Activated T-cell treated with anti-CD3 and anti-CD28 coated beads, Interleukin-2, amount 50 U/mL, for 72 hours (primary cell): ENCODE measurements at regions not wholly inside any gene's neighbourhood (a gene's known extent, or its start where the extent isn't known, plus 50 kb on each side); places are given as distances from the start of the nearest gene placed in this dataset.

ENCODE experiments used
- ATAC-seq, 2 donors: fragments of 150-1000 bp; cut with Tn5 transposase; replicated peaks in 1 of 2; 2 replicates each; pipeline ENCODE4 v1.10.0; 2021; ENCODE audit warnings: moderate library complexity in 2 of 2, mild to moderate bottlenecking in 1 of 2
- DNase-seq, 2 donors: peaks; one replicate each; pipeline ENCODE4 v3.0.0; 2021 to 2022; ENCODE audit warnings: mixed read lengths in 1 of 2
- H3K27ac Mint-ChIP-seq: one replicate; pipeline ENCODE4 v1.8.0; 2022; ENCODE audit warnings: mild to moderate bottlenecking, moderate library complexity, mixed read lengths
- H3K27me3 Mint-ChIP-seq: one replicate; pipeline ENCODE4 v1.8.0; 2022; ENCODE audit warnings: low read depth, mixed read lengths
- H3K36me3 Mint-ChIP-seq, 2 donors: one replicate each; pipeline ENCODE4 v1.8.0; 2022; ENCODE audit warnings: mixed read lengths in 2 of 2, mild to moderate bottlenecking in 1 of 2; ENCODE audit not compliant: insufficient read depth in 2 of 2
- H3K4me1 Mint-ChIP-seq: one replicate; pipeline ENCODE4 v1.8.0; 2022; ENCODE audit warnings: low read depth, mixed read lengths
- H3K4me3 Mint-ChIP-seq, 2 donors: one replicate each; pipeline ENCODE4 v1.8.0; 2022; ENCODE audit warnings: mild to moderate bottlenecking in 2 of 2, mixed read lengths in 2 of 2, moderate library complexity in 2 of 2
- H3K9me3 Mint-ChIP-seq, 2 donors: one replicate each; pipeline ENCODE4 v1.8.0; 2022; ENCODE audit warnings: mixed read lengths in 2 of 2

GRCh38 chr5:164597293-164597900 is 1092.0 kb downstream of the MAT2B start:
- DNase-seq (no peak), ATAC-seq (no peak)
- Mint-ChIP-seq H3K27ac (no peak overlapping the region), H3K4me1 (no peaks in the 10 kb centered on the region), H3K4me3 (no peak overlapping the region), H3K36me3 (no peaks in the 10 kb centered on the region), H3K27me3 (no peaks in the 10 kb centered on the region), H3K9me3 (peaks cover 4% of the 10 kb centered on the region in 2 donors)

DNA sequence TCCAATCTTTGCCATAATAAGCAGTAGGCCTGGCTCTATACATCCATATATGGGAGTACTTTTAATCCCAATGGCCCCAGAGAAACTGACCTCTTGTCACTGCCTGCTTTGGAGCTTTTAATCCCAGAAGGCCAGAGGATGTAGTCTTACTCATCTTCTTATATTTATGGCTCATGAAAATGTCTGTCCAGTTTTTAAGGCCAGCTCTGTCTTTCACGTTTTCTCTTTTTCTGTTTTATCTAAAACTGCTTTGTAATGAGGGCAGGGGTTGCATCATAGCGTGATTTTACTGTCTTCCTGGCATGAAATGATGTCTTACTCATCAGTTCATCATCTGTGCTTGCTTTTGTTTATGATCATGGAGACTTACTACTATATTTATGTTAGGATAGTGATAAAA is 1094.9 kb downstream of the MAT2B start:
- peaks cover 4% of the 10 kb centered on the region in 2 donors for H3K9me3 Mint-ChIP-seq
- no peak overlapping the region for H3K4me3 Mint-ChIP-seq
- H3K27me3 Mint-ChIP-seq, result no peaks in the 10 kb centered on the region
- ATAC-seq (no peak), DNase-seq (no peak)
- no peaks in the 10 kb centered on the region for H3K36me3 Mint-ChIP-seq
- no peak overlapping the region for H3K27ac Mint-ChIP-seq
- H3K4me1 Mint-ChIP-seq, result no peaks in the 10 kb centered on the region

DNA sequence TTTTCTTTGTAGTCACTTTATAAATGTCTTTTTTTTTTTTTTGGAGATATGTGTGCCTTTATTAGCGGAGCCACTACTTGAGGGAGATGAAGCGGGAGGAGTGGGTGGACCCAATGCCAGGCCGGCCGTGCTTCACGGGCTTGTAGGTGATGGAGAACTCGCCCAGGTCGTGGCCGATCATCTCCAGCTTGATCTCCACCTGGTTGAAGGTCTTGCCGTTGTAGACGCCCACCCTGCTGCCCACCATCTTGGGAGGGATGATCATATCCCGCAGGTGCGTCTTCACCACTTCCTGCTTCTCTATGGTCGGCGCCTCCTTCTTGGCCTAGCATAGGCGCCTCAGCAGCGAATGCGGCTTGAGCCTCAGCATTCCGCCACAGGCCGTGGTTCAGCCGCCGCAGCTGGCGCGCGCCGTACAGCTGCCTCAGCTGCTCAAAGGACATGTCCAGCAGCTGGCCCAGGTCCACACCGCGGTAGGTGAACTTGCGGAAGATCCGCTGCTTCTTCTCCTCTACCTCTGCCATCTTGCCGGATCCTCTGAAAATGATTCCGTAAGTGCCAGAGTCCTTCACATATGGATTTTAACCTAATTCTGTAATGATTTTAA is 1095.6 kb downstream of the MAT2B start:
- H3K27ac Mint-ChIP-seq, result no peak overlapping the region

GRCh38 chr5:164608507-164608906 is 1103.1 kb downstream of the MAT2B start:
- H3K4me1 Mint-ChIP-seq, result no peaks in the 10 kb centered on the region
- DNase-seq (no peak), ATAC-seq (no peak)
- H3K36me3 Mint-ChIP-seq, result no peaks in the 10 kb centered on the region
- H3K27ac Mint-ChIP-seq, result no peak overlapping the region
- H3K27me3 Mint-ChIP-seq, result no peaks in the 10 kb centered on the region
- peaks cover 4 to 9% of the 10 kb centered on the region in 2 donors for H3K9me3 Mint-ChIP-seq
- H3K4me3 Mint-ChIP-seq, result no peak overlapping the region

More for the DNA sequence above, 1095.6 kb downstream of the MAT2B start:
- ATAC-seq (no peak), DNase-seq (no peak)
- Mint-ChIP-seq H3K27me3 (no peaks in the 10 kb centered on the region), H3K4me3 (no peak overlapping the region), H3K36me3 (no peaks in the 10 kb centered on the region), H3K4me1 (no peaks in the 10 kb centered on the region), H3K9me3 (peaks cover 4% of the 10 kb centered on the region in 2 donors)

GRCh38 chr5:164610374-164610773 is 1105.0 kb downstream of the MAT2B start:
- Mint-ChIP-seq H3K27me3 (no peaks in the 10 kb centered on the region), H3K27ac (no peak overlapping the region), H3K36me3 (no peaks in the 10 kb centered on the region), H3K4me3 (no peak overlapping the region), H3K4me1 (no peaks in the 10 kb centered on the region), H3K9me3 (peaks cover 4 to 9% of the 10 kb centered on the region in 2 donors)
- no peak for ATAC-seq
- DNase-seq, result no peak

GRCh38 chr5:164614707-164615106 is 1109.3 kb downstream of the MAT2B start:
- Mint-ChIP-seq H3K27me3 (no peaks in the 10 kb centered on the region), H3K4me1 (no peaks in the 10 kb centered on the region), H3K9me3 (peaks cover 9% of the 10 kb centered on the region in 2 donors), H3K27ac (no peak overlapping the region), H3K4me3 (no peak overlapping the region), H3K36me3 (no peaks in the 10 kb centered on the region)
- DNase-seq, result no peak
- ATAC-seq, result no peak

DNA sequence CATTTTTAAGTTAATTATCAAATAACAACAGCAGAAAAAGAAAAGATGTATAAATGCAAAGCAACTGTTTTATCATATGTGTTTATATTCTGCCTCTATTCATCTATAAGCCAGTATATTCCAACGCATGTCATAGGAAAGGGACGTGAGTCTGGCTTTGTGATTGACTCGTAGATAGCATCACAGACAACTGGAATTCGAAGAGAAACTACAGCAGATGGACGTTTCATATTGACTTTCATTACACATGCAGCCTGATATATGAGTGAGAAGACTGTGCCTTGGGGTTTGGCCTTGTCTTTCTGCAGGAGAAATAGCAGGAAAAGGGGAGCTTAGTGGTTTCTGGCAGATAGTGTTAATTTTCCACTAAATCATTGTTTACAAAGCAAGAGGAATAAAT is 1111.9 kb downstream of the MAT2B start:
- H3K4me3 Mint-ChIP-seq, result no peak overlapping the region
- H3K36me3 Mint-ChIP-seq, result no peaks in the 10 kb centered on the region
- no peak overlapping the region for H3K27ac Mint-ChIP-seq
- no peaks in the 10 kb centered on the region for H3K27me3 Mint-ChIP-seq
- ATAC-seq (no peak), DNase-seq (no peak)
- H3K4me1 Mint-ChIP-seq, result no peaks in the 10 kb centered on the region
- peaks cover 9 to 13% of the 10 kb centered on the region in 2 donors for H3K9me3 Mint-ChIP-seq

- peaks cover 7 to 11% of the 10 kb centered on the region in 2 donors for H3K9me3 Mint-ChIP-seq
- no peak overlapping the region for H3K4me3 Mint-ChIP-seq
- no peak overlapping the region for H3K27ac Mint-ChIP-seq
- ATAC-seq (no peak), DNase-seq (no peak)
- H3K27me3 Mint-ChIP-seq, result no peaks in the 10 kb centered on the region
- peaks cover 0 to 3% of the 10 kb centered on the region in 2 donors for H3K36me3 Mint-ChIP-seq
- no peaks in the 10 kb centered on the region for H3K4me1 Mint-ChIP-seq
Observed at GRCh38 chr5:164627021-164627420, 1121.6 kb downstream of the MAT2B start.

DNA sequence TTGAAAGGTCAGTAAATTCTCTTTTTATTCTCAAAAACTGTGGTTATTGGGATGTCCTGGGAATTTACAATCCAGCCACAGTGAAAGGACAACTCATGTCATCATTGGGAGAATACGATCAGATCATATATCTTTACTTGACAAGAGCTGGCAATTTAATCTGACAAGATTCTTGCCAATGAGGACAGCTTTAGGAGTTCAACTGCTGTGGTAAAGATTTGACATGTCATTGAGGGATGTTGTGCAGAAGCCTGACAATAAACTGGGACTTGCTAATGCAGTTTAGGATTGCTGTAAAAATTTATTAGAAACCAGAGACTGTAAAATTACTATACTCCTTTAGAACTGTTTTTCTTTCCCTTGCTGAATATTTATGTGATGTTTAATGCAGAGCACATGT is 1131.0 kb downstream of the MAT2B start:
- H3K4me1 Mint-ChIP-seq, result no peaks in the 10 kb centered on the region

GRCh38 chr5:164637931-164638521 is 1132.6 kb downstream of the MAT2B start:
- DNase-seq, result no peak
- Mint-ChIP-seq H3K27ac (no peak overlapping the region), H3K27me3 (no peaks in the 10 kb centered on the region), H3K4me1 (no peaks in the 10 kb centered on the region), H3K36me3 (no peaks in the 10 kb centered on the region), H3K9me3 (no peaks in the 10 kb centered on the region), H3K4me3 (no peak overlapping the region)
- no peak for ATAC-seq

More for the DNA sequence above, 1131.0 kb downstream of the MAT2B start:
- Mint-ChIP-seq H3K27ac (no peak overlapping the region), H3K27me3 (no peaks in the 10 kb centered on the region), H3K4me3 (no peak overlapping the region), H3K9me3 (no peaks in the 10 kb centered on the region), H3K36me3 (no peaks in the 10 kb centered on the region)
- no peak for DNase-seq
- no peak for ATAC-seq

DNA sequence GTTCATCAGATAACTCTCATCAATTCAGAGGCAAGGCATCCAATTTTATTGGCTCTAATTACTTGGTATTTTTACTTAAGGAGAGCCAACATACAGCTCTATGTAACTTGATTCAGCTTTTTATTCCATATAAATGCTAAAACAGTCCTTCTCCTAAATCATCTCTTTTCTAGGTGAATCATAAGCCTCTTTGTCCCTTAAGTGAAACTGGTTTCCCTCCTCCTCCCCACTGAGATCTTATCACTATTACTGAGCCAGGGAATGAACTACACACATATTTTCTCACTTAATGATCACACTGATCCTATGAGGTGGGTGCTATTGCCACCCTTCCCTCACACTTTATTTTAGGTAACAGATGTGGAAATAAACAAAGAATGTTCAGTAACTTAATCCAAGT is 1143.8 kb downstream of the MAT2B start:
- Mint-ChIP-seq H3K36me3 (no peaks in the 10 kb centered on the region), H3K27me3 (no peaks in the 10 kb centered on the region), H3K4me3 (no peak overlapping the region), H3K9me3 (peaks cover 2 to 6% of the 10 kb centered on the region in 2 donors), H3K27ac (no peak overlapping the region), H3K4me1 (no peaks in the 10 kb centered on the region)
- no peak for ATAC-seq
- DNase-seq, result no peak

GRCh38 chr5:164650427-164650826 is 1145.0 kb downstream of the MAT2B start:
- Mint-ChIP-seq H3K27me3 (no peaks in the 10 kb centered on the region), H3K27ac (no peak overlapping the region), H3K4me3 (no peak overlapping the region), H3K4me1 (no peaks in the 10 kb centered on the region), H3K36me3 (no peaks in the 10 kb centered on the region), H3K9me3 (peaks cover 4 to 6% of the 10 kb centered on the region in 2 donors)
- ATAC-seq (no peak), DNase-seq (no peak)

DNA sequence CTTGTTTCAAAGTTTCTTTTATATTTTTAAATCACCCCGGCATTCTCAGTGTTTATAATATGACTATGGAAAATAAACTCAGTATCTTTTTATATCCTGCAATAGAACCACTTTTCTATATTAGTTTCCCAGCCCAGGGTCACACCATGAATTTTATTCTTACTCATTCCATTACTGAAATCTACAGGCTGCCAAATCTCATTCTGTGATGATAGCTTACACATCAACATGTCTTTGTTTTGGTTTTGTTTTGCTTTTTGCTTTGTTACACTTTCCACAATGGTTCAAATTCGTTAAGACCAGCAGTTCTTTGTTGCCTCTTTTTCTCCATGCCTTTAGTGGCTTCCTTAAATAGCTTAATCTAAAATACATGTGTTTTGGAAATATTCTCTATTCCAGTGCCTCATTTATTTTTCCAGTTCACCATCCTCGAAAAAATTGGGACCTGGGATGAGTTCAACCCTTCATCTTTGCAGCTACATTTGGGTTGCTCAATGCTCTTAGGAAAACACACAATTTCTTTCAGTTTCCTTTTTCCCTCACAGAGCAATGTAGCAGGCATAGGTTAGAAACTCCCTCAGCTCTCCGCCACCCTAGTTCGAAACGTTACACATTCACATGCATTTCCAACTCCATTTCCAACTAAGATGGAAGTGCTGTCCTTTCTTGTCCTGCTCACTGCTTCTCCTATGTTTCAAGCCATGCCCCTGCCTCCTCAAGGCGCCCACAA is 1146.3 kb downstream of the MAT2B start:
- Mint-ChIP-seq H3K4me3 (no peak overlapping the region), H3K27ac (no peak overlapping the region), H3K4me1 (no peaks in the 10 kb centered on the region)

More for the DNA sequence above, 1146.3 kb downstream of the MAT2B start:
- Mint-ChIP-seq H3K27me3 (no peaks in the 10 kb centered on the region), H3K36me3 (no peaks in the 10 kb centered on the region), H3K9me3 (peaks cover 4 to 6% of the 10 kb centered on the region in 2 donors)
- DNase-seq (no peak), ATAC-seq (no peak)
